ENCODE measurements at regions not wholly inside any gene's neighbourhood (a gene's known extent, or its start where the extent isn't known, plus 50 kb on each side); places are given as distances from the start of the nearest gene placed in this dataset.

DNA sequence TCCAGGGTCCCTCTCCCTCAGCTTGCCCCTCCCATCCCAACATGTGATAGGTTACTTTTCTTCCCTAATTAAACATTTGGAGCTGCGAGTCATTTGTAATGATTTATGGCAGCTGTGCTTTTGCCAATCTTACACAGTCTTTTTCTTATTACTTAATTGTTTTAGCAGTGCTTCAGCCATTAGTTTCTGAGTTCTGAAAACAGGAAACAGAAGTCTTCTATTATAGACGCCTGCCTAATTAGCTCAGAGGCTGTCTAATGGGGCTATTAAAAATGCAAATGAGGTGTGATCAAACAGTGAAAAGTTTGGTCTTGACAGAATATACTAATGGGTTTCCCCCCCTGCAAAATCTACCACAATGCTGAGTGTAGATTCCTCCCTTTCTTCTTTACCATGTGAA, 388.3 kb upstream of the CELF4 start:
- 21 to 55% methylated on average over 2 of the region's 2 CpGs for WGBS, 2 donors (ENCODE audit: low coverage in 1 of 2)
- TF ChIP-seq POLR2A (IDR thresholded peaks at IDR 0.05): no peak
- TF ChIP-seq EP300 (IDR thresholded peaks at IDR 0.05; ENCODE audit: low read depth): no peak
- TF ChIP-seq CTCF (IDR thresholded peaks at IDR 0.05): no peak
- intact Hi-C loops (cut with DNase I; ENCODE audit: low total_unique reads): no loop called here

DNA sequence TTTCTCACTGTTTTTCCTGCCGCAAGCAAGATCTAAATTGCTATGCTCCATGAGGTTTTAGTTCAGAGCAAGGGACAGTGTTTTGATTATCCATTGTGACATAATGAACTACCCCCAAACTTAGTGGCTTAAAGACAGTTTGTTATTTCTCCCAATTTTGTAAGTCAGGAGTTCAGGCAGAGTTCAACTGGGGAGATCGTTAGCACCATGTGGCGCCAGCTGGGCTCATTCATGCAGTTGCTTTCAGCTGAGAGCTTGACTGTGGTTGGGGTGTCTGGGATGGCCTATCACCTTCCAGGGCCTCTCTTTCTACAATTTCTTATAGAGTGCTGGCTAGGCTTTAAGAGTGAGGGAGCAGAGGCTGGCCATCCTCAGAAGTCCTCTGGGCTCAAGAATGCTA, 382.9 kb upstream of the CELF4 start:
- in situ Hi-C loops (cut with MboI; ENCODE audit: low pct_ligation_motif_present in 1 of 4, low pct_unique_long_range_greater_than_20kb in 1 of 4, low sequenced_read_pairs in 3 of 4): loop anchor here in 1 of 4 donors (25.0 kb wide), 1 partner anchor 111 kb away; no protein-coding TSS in a partner anchor
- 80 to 86% methylated on average over 1 to 3 of the region's 3 CpGs for WGBS, 2 donors (ENCODE audit: low coverage in 1 of 2)
- Histone ChIP-seq H3K4me1 (no peaks in the 10 kb centered on the region), H3K9me3 (peaks cover 0 to 3% of the 10 kb centered on the region in 2 donors), H3K36me3 (no peaks in the 10 kb centered on the region), H3K4me3 (no peak overlapping the region), H3K27me3 (no peaks in the 10 kb centered on the region), H3K27ac (no peak overlapping the region)
- intact Hi-C loops (cut with DNase I; ENCODE audit: low total_unique reads): no loop called here
- no peak for DNase-seq
- no peak for TF ChIP-seq POLR2A (IDR thresholded peaks at IDR 0.05)
- TF ChIP-seq POLR2AphosphoS5 (IDR thresholded peaks at IDR 0.05): no peak
- no peak for TF ChIP-seq EP300 (IDR thresholded peaks at IDR 0.05; ENCODE audit: low read depth)
- TF ChIP-seq CTCF (IDR thresholded peaks at IDR 0.05): no peak

More for the DNA sequence above, 388.3 kb upstream of the CELF4 start:
- no peaks in the 10 kb centered on the region for H3K4me1 ChIP-seq
- peaks cover 0 to 3% of the 10 kb centered on the region in 2 donors for H3K9me3 ChIP-seq
- H3K27me3 ChIP-seq: no peaks in the 10 kb centered on the region
- H3K4me3 ChIP-seq: no peak overlapping the region
- H3K36me3 ChIP-seq: no peaks in the 10 kb centered on the region
- no peak overlapping the region for H3K27ac ChIP-seq
- DNase-seq: no peak
- in situ Hi-C loops (cut with MboI; ENCODE audit: low pct_ligation_motif_present in 1 of 4, low pct_unique_long_range_greater_than_20kb in 1 of 4, low sequenced_read_pairs in 3 of 4): no loop called here

- no peaks in the 10 kb centered on the region for H3K4me1 ChIP-seq
- intact Hi-C loops (cut with DNase I; ENCODE audit: low total_unique reads): no loop called here
- no peak for TF ChIP-seq EP300 (IDR thresholded peaks at IDR 0.05; ENCODE audit: low read depth)
- no peak for TF ChIP-seq CTCF (IDR thresholded peaks at IDR 0.05)
- TF ChIP-seq POLR2AphosphoS5 (IDR thresholded peaks at IDR 0.05): no peak
- no peak for TF ChIP-seq POLR2A (IDR thresholded peaks at IDR 0.05)
These were observed 380.7 kb upstream of the CELF4 start for GRCh38 chr18:37946324-37946723.

DNA sequence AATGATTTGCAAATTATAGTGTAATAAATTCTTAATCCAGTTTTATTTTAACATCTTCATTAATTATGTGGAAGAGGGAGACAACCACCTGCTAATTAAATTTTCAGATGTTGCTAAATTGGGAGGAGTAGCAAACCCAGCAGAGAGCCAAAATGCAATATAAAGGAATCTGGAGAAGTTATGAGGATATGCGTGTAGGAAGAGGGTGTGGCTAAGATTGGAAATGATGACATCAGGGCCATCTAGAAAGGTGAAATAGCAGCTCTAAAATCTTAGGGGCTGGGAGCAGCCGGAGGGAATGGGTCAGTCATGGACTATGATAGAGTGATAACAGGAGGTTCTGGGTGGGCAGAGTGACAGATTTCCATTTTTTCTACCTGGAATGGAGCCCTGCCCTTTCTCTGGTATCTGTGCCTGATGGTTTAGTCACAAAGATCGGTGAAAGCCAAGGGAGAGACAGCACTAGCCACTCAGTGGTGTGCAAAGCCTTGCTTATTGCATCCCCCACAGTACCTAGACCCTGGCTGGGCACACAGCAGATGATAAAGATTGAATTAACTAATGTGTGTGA, 379.2 kb upstream of the CELF4 start:
- Histone ChIP-seq H3K4me1 (no peaks in the 10 kb centered on the region), H3K27me3 (no peaks in the 10 kb centered on the region), H3K27ac (no peak overlapping the region), H3K36me3 (no peaks in the 10 kb centered on the region), H3K4me3 (no peak overlapping the region), H3K9me3 (peaks cover 0 to 3% of the 10 kb centered on the region in 2 donors)
- in situ Hi-C loops (cut with MboI; ENCODE audit: low pct_ligation_motif_present in 1 of 4, low pct_unique_long_range_greater_than_20kb in 1 of 4, low sequenced_read_pairs in 3 of 4) (loop anchor here in 1 of 4 donors (25.0 kb wide), 1 partner anchor 107 kb away; no protein-coding TSS in a partner anchor), intact Hi-C loops (cut with DNase I; ENCODE audit: low total_unique reads) (no loop called here)
- 69 to 71% methylated on average over 2 to 3 of the region's 3 CpGs for WGBS, 2 donors (ENCODE audit: low coverage in 1 of 2)
- DNase-seq: no peak
- no peak for TF ChIP-seq POLR2A (IDR thresholded peaks at IDR 0.05)
- no peak for TF ChIP-seq EP300 (IDR thresholded peaks at IDR 0.05; ENCODE audit: low read depth)
- no peak for TF ChIP-seq POLR2AphosphoS5 (IDR thresholded peaks at IDR 0.05)
- no peak for TF ChIP-seq CTCF (IDR thresholded peaks at IDR 0.05)

More at GRCh38 chr18:37946324-37946723, 380.7 kb upstream of the CELF4 start:
- 27% methylated on average over 4 of the region's 4 CpGs; no CpG with 5 or more reads in 1 of the 2 donors for WGBS, 2 donors (ENCODE audit: low coverage in 1 of 2)
- H3K27ac ChIP-seq: no peak overlapping the region
- no peaks in the 10 kb centered on the region for H3K27me3 ChIP-seq
- in situ Hi-C loops (cut with MboI; ENCODE audit: low pct_ligation_motif_present in 1 of 4, low pct_unique_long_range_greater_than_20kb in 1 of 4, low sequenced_read_pairs in 3 of 4): loop anchor here in 1 of 4 donors (25.0 kb wide), 1 partner anchor 109 kb away; no protein-coding TSS in a partner anchor
- H3K9me3 ChIP-seq: peaks cover 0 to 3% of the 10 kb centered on the region in 2 donors
- no peaks in the 10 kb centered on the region for H3K36me3 ChIP-seq
- no peak for DNase-seq
- H3K4me3 ChIP-seq: no peak overlapping the region
